HG03045 (cell line): ENCODE measurements at regions not wholly inside any gene's neighbourhood (a gene's known extent, or its start where the extent isn't known, plus 50 kb on each side); places are given as distances from the start of the nearest gene placed in this dataset.
"Not testable (repeated sequence)": the region's sequence is repeated elsewhere in the genome, so short reads cannot be mapped to it uniquely, and the experiment has no call there.

Source experiments
- ATAC-seq: cut with Tn5 transposase; IDR thresholded peaks from one replicate; pipeline ENCODE4 v1.9.1; 2021; ENCODE audit warnings: mild to moderate bottlenecking, moderate library complexity; ENCODE audit not compliant: unreplicated experiment

GRCh38 chr4:60581919-60582536 lies 618.1 kb upstream of the ADGRL3 start:
- ATAC-seq: no peak

DNA sequence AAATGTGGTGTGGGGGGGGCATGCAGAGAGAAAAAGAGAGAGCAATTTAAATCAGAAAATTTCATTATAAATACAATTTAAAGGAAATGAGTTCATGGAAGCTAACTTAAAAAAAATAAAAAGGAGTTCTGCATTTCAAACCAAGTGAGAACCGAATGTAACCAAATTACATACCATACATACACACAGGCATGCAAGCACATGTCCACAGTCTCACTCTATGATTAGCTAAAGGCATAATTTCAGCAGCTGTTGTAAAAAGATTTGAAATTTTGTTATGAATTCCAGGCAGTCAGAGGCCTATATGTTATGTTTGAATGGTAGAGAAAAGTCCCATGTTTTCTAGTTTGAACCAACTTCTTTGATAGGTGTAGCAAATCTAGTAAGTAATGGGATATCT lies 611.6 kb upstream of the ADGRL3 start:
- no peak for ATAC-seq

DNA sequence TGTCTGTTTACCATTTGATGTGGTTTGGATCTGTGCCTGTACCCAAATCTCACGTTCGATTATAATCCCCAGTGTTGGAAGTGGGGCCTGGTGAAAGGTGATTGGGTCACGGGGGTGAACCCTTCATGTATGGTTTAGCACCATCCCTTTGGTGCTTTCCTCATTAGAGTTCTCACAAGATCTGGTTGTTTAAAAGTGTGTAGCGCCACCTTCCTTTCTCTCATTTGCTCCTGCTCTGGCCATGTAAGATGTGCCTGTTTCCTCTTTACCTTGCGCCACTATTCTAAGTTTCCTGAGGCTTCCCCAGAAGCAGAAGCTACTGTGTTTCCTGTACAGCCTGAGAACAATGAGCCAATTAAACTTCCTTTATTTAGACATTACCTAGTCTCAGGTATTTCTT lies 610.7 kb upstream of the ADGRL3 start:
- no peak for ATAC-seq

DNA sequence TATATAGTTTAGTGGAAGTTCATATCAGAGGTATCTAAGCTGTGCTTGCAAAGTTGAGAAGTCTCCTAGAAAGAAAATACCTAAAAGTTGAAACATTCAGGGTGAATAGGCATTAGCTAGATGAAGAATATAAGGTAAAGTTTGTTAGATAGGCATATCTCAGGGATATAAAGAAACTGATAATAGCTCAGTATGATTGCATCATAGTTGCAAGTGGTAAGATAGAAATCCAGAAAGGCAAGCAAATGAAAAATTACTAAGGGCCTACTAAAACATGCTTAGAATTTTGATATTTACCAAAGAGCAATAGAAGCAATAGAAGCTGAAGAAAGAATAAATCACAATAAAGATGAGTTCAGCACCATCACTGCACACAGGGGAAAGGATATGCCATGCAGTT lies 610.0 kb upstream of the ADGRL3 start:
- no peak for ATAC-seq

- ATAC-seq: no peak
Observed at GRCh38 chr4:60605646-60606354, 594.3 kb upstream of the ADGRL3 start.

DNA sequence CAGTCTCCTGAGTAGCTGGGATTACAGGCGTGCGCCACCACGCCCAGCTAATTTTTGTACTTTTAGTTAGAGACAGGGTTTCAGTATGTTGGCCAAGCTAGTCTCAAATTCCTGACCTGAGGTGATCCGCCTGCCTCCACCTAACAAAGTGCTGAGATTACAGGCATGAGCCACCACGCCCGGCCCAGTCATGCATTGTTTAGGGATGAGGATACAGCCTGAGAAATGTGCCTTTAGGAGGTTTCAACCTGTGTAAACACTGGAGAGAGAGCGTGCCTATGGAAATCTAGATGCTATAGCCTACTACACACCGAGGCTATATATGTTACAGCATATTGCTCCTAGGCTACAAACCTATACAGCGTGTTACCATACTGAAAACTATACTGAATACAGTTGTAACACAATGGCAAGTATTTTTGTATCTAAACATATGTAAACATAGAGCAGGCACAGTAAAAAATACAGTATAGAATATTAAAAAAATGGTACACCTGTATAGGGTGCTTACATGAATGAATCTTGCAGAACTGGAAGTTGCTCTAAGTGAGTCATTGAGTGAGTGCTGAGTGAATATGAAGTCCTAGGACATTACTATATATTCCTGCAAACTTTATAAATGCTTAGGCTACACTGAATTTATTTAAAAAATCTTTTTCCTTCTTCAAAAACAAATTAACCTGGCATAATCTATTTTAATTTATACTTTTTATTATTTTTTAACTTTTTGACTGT lies 588.2 kb upstream of the ADGRL3 start:
- no peak for ATAC-seq

- no peak for ATAC-seq
Observed at GRCh38 chr4:60617731-60618130, 582.4 kb upstream of the ADGRL3 start.

DNA sequence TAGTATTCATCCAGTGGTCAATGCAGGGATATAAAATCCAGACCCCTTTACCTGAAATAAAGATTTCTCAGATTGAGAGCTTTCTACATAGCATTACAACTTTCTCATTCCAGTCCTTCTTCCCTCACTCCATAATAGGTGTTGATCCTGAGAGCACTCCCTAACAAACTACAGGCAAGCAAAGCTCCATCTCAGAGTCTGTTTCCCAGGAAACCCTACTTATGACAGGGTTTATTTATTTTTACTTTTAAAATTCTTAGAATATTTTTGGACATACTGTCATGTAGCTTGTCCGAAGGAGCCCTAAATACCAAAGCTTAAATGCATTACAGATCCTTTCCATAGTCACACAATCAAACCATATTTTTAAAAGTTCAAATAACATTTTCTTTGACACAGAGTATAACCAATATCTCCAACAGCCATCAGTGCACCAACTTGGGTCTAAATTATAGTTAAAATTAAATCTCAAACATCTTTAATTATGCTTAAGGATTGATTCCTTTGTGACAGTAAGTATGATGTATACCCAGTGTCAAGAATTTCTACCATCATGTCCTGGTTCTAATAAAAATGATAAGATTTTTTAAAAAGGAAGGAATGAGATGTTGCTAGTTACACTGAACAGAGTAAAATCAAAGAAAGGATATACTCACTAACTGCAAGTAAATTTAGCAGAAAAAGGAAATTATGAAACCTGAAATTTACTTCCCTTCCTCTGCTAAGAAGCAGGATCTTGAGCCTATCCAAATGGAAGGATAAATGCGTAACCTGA lies 580.4 kb upstream of the ADGRL3 start:
- ATAC-seq: no peak

GRCh38 chr4:60637976-60638375 lies 562.1 kb upstream of the ADGRL3 start:
- no peak for ATAC-seq

DNA sequence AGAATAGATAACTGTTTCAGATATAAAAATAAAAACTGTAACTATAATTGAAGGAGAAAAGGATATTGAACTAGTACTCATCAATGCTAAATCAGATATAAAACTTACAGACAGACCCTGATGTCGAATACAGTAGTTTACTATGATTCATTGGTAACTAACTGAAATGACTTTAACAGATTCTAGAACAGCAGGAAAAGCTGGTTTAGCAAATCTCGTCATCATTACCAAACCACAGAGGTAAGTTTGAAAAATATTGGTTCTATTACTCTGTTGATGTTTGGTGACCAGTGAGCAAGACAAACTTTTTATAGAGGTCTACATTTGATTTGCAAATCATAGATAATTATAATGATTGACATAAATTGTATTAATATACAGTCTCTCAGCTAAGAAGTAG lies 551.4 kb upstream of the ADGRL3 start:
- ATAC-seq: no peak

GRCh38 chr4:60652933-60653332 lies 547.2 kb upstream of the ADGRL3 start:
- ATAC-seq: no peak

GRCh38 chr4:60655356-60655755 lies 544.8 kb upstream of the ADGRL3 start:
- ATAC-seq: no peak

- ATAC-seq: no peak
Observed at GRCh38 chr4:60656171-60656570, 544.0 kb upstream of the ADGRL3 start.

DNA sequence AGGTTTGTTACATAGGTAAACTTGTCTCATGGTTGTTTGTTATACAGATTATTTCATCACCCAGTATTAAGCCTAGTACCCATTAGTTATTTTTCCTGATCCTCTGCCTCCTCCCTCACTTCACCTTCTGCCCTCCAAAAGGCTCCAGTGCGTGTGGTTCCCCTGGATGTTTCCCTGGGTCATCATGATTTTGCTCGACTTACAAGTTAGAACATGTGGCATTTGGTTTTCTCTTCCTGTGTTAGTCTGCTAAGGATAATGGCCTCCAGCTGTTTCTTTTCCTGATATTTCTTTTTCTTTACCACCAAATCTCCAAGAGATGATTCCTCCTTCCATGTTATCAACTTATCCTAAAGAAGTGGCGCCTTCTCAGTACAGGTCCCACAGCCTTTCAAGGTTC lies 543.1 kb upstream of the ADGRL3 start:
- no peak for ATAC-seq

DNA sequence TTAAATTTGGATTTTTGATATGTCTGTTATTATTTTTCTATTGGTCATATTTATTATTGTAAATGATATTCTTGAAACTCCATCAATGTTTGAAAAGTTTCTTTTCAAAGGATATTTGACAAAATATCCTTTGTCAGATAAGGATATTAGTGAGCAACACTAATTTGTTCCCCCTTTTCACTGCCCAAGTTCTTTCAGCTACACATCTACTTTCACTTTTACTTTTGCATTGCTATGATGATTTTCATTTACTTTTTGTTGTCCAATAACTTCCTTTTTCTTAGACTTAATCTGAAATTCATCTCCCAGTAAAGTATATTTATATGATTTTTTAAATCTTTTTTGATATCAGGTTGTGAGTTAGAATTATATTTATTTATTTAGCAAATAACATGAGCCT lies 542.3 kb upstream of the ADGRL3 start:
- ATAC-seq: no peak

GRCh38 chr4:60663769-60664168 lies 536.4 kb upstream of the ADGRL3 start:
- ATAC-seq: no peak

DNA sequence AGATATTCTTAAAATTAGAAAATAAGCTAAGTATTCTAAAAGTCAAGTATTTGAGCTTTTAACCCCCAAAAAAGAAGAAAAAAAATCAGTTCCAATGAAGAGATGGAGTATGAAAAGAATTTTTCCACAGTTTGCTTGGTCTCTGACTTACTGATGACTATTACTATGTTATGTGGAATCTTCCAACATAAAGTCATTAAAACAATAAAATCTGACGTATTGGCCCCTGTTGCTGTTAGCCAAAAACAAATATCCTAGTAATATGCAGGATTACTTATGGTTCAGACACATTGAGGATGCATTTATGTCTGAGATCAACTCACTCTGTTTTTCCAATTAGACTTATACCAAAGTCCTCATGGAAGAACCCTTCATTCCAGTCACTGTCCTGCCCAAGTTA lies 517.2 kb upstream of the ADGRL3 start:
- ATAC-seq: no peak

- ATAC-seq: no peak
Observed at GRCh38 chr4:60683357-60683756, 516.8 kb upstream of the ADGRL3 start.

- ATAC-seq: no peak
Observed at GRCh38 chr4:60683973-60684372, 516.2 kb upstream of the ADGRL3 start.

- not testable (repeated sequence) for ATAC-seq
Observed at GRCh38 chr4:60696062-60696461, 504.1 kb upstream of the ADGRL3 start.

DNA sequence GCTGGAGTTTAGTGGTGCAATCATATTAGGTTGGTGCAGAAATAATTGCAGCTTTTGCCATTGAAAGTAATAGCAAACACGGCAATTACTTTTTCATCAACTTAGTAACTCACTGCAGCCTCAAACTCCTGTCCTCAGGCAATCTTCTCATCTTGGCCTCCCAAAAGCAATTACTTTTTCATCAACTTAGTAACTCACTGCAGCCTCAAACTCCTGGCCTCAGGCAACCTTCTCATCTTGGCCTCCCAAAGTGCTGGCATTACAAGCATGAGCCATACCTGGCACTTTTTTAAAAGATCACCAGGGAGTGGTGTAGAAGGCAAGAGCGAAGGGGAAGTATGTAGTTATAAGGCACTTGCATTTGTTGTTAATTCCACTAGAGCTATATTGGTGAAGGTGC lies 491.1 kb upstream of the ADGRL3 start:
- ATAC-seq: no peak
